IMR-90 (cell line): ENCODE measurements at regions not wholly inside any gene's neighbourhood (a gene's known extent, or its start where the extent isn't known, plus 50 kb on each side); places are given as distances from the start of the nearest gene placed in this dataset.

ENCODE experiments used
- ATAC-seq: fragments of 200-7000 bp; cut with Tn5 transposase; 2 replicates; pipeline ENCODE4 v1.9.1; 2020; ENCODE audit warnings: low read depth, mild to moderate bottlenecking, moderate library complexity
- BruUV-seq: library from RNA; stranded (reverse); fragments of 400-500 nt; replicated peaks from 2 replicates; lab custom pipeline; 2021; lab: Mats Ljungman, UMichigan
- CTCF ChIA-PET: fragments of 300-600 bp; formaldehyde crosslinking; extraction: SDS; loops from one replicate; lab custom pipeline; 2021; ENCODE audit warnings: antibody characterized with exemption; lab: Yijun Ruan, JAX
- POLR2A ChIA-PET: fragments of 300-600 bp; sonication (Branson Sonifier 250); formaldehyde crosslinking; loops from one replicate; lab custom pipeline; 2022; ENCODE audit warnings: antibody characterized with exemption; ENCODE audit not compliant: unreplicated experiment; lab: Charles Lee
- DNase-seq: peaks from one replicate; pipeline ENCODE4 v3.0.0; 2013
- H2AFZ ChIP-seq: replicated peaks from 2 replicates; pipeline ENCODE3; 2013; ENCODE audit warnings: low read length, mild to moderate bottlenecking; ENCODE audit not compliant: poor library complexity
- H2AK5ac ChIP-seq: 2 replicates; pipeline ENCODE4 v1.6.1; 2013; ENCODE audit warnings: low read depth, low read length, inconsistent platforms
- H2AK9ac ChIP-seq: replicated peaks from 2 replicates; pipeline ENCODE3; 2013; ENCODE audit warnings: mild to moderate bottlenecking, low read depth, low read length, moderate library complexity; ENCODE audit not compliant: poor library complexity
- H2BK120ac ChIP-seq: 2 replicates; pipeline ENCODE4 v1.6.1; 2013; ENCODE audit warnings: low read depth, low read length, inconsistent platforms
- H2BK15ac ChIP-seq: 3 replicates; pipeline ENCODE4 v1.6.1; 2013; ENCODE audit warnings: low read depth, low read length, inconsistent platforms
- H2BK20ac ChIP-seq: 2 replicates; pipeline ENCODE4 v1.6.1; 2013; ENCODE audit warnings: low read depth, mild to moderate bottlenecking, inconsistent platforms, low read length, moderate library complexity
- H2BK5ac ChIP-seq: 2 replicates; pipeline ENCODE4 v1.6.1; 2013; ENCODE audit warnings: mild to moderate bottlenecking, low read depth, low read length, inconsistent platforms; ENCODE audit not compliant: poor library complexity, severe bottlenecking
- H3K14ac ChIP-seq: replicated peaks from 2 replicates; pipeline ENCODE4 v1.6.1; 2013; ENCODE audit warnings: low read depth, low read length, inconsistent platforms
- H3K18ac ChIP-seq: 2 replicates; pipeline ENCODE4 v1.6.1; 2013; ENCODE audit warnings: low read depth, low read length, control low read depth
- H3K23ac ChIP-seq: 2 replicates; pipeline ENCODE4 v1.6.1; 2013; ENCODE audit warnings: low read depth, low read length, inconsistent platforms
- H3K27ac ChIP-seq: 2 replicates; pipeline ENCODE4 v1.5.1; 2013; ENCODE audit warnings: mild to moderate bottlenecking, control low read depth, low read length; ENCODE audit not compliant: insufficient read depth
- H3K27me3 ChIP-seq: 2 replicates; pipeline ENCODE4 v1.6.1; 2013; ENCODE audit warnings: low read length; ENCODE audit not compliant: control insufficient read depth, insufficient read depth
- H3K36me3 ChIP-seq: 2 replicates; pipeline ENCODE4 v1.6.1; 2013; ENCODE audit warnings: low read length, mixed read lengths; ENCODE audit not compliant: control insufficient read depth, insufficient read depth
- H3K4ac ChIP-seq: 2 replicates; pipeline ENCODE4 v1.6.1; 2013; ENCODE audit warnings: low read depth, low read length, inconsistent platforms
- H3K4me1 ChIP-seq: 2 replicates; pipeline ENCODE4 v1.6.1; 2013; ENCODE audit warnings: low read length, mixed read lengths; ENCODE audit not compliant: control insufficient read depth, insufficient read depth
- H3K4me2 ChIP-seq: 2 replicates; pipeline ENCODE4 v1.6.1; 2013; ENCODE audit warnings: low read depth, mild to moderate bottlenecking, control low read depth, low read length, moderate library complexity
- H3K4me3 ChIP-seq: 2 replicates; pipeline ENCODE4 v1.5.1; 2013; ENCODE audit warnings: low read depth, mild to moderate bottlenecking, control low read depth, low read length, moderate library complexity; ENCODE audit not compliant: insufficient read depth
- H3K56ac ChIP-seq: 2 replicates; pipeline ENCODE4 v1.6.1; 2013; ENCODE audit warnings: low read length, inconsistent platforms; ENCODE audit not compliant: insufficient read depth; ENCODE audit errors: extremely low read depth
- H3K79me1 ChIP-seq, 2 experiments: 2 replicates each; pipeline ENCODE4 v1.6.1; 2013; ENCODE audit warnings: low read length in 2 of 2, inconsistent platforms in 1 of 2, low read depth in 1 of 2
- H3K9ac ChIP-seq: 2 replicates; pipeline ENCODE4 v1.6.1; 2013; ENCODE audit warnings: low read depth, low read length, control low read depth
- H3K9me1 ChIP-seq: 2 replicates; pipeline ENCODE4 v1.6.1; 2013; ENCODE audit warnings: low read length, inconsistent platforms; ENCODE audit not compliant: insufficient read depth
- H3K9me3 ChIP-seq: 2 replicates; pipeline ENCODE4 v1.6.1; 2013; ENCODE audit warnings: low read length; ENCODE audit not compliant: control insufficient read depth, insufficient read depth
- H4K20me1 ChIP-seq: 2 replicates; pipeline ENCODE4 v1.6.1; 2013; ENCODE audit warnings: low read length, inconsistent platforms; ENCODE audit not compliant: insufficient read depth
- H4K5ac ChIP-seq: 2 replicates; pipeline ENCODE4 v1.6.1; 2013; ENCODE audit warnings: mild to moderate bottlenecking, low read depth, low read length, control low read depth
- H4K8ac ChIP-seq, 2 experiments: 2 replicates each; pipeline ENCODE4 v1.6.1; 2013; ENCODE audit warnings: low read depth in 2 of 2, low read length in 2 of 2, control low read depth in 1 of 2, inconsistent platforms in 1 of 2
- H4K91ac ChIP-seq: 2 replicates; pipeline ENCODE4 v1.6.1; 2013; ENCODE audit warnings: low read depth, low read length, inconsistent platforms; ENCODE audit not compliant: insufficient read depth
- CEBPB ChIP-seq: IDR thresholded peaks from 2 replicates; pipeline ENCODE4 v1.6.1; 2012; ENCODE audit warnings: low read depth, low read length, improper control_type of control experiment
- CHD1 ChIP-seq: IDR thresholded peaks from 2 replicates; pipeline ENCODE4 v1.6.1; 2012; ENCODE audit warnings: low read depth, low read length, improper control_type of control experiment
- NFE2L2 ChIP-seq: fragments of 150-350 bp; IDR thresholded peaks from 2 replicates; pipeline ENCODE4 v1.6.1; 2016; ENCODE audit warnings: low read depth, mild to moderate bottlenecking, low read length
- RCOR1 ChIP-seq: IDR thresholded peaks from 2 replicates; pipeline ENCODE4 v1.6.1; 2012; ENCODE audit warnings: mild to moderate bottlenecking, low read length, improper control_type of control experiment; ENCODE audit not compliant: insufficient replicate concordance
- SMC3 ChIP-seq: fragments of 150-350 bp; IDR thresholded peaks from 2 replicates; pipeline ENCODE4 v1.6.1; 2016; ENCODE audit warnings: low read depth, mild to moderate bottlenecking, antibody characterized with exemption, low read length, moderate library complexity
- WGBS, 2 experiments: methylation state at CpG; one replicate each; pipeline versions ENCODE4 v1.1.5 to v1.1.7; 2013; ENCODE audit warnings: missing lambda C conversion rate in 2 of 2; ENCODE audit not compliant: insufficient read length in 1 of 2; ENCODE audit errors: extremely low coverage in 2 of 2; 5-methylcytosine and 5-hydroxymethylcytosine counted together
- dilution Hi-C: fragments of 300-500 bp; cut with HindIII; formaldehyde crosslinking; loops from one replicate; pipeline ENCODE4 v1.14.3; 2018; ENCODE audit warnings: low sequenced_read_pairs; ENCODE audit not compliant: unreplicated experiment
- in situ Hi-C: fragments of 300-500 bp; cut with MboI; formaldehyde crosslinking; loops from 3 replicates; pipeline ENCODE4 v1.14.3; 2019; ENCODE audit warnings: low sequenced_read_pairs, inconsistent platforms, mixed read lengths
- intact Hi-C: fragments of 100-400 bp; cut with micrococcal nuclease; formaldehyde crosslinking; loops from 2 replicates; pipeline ENCODE4 v1.10.0; 2022
- TF ChIP-seq, protein P1 (sequence below): fragments of 150-350 bp; IDR thresholded peaks from 2 replicates; pipeline ENCODE4 v1.6.1; 2017; ENCODE audit warnings: mild to moderate bottlenecking, antibody characterized with exemption, low read length, low read depth

DNA sequence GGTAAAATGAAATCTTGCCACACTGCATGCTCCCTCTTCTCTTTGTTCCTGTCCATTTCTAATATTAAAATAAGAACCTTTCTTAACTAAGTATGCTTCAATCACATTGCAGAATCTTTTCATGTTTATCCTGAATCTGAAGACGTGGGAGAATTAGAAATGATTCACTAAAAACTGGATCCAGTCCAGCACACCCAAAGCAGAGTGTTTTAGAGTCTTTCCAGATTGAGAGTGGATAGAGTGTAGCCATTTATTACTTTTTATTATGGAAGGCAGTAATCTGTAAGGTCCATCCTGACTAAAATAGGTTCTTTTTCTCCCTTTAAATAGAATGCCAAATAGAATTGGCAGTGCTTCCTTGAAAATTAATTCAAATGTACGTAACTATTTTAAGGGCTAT lies 453.5 kb downstream of the TDRD3 start:
- no peak overlapping the region for H2AFZ ChIP-seq
- no TSS peak for BruUV-seq
- H3K18ac ChIP-seq, result no peak overlapping the region
- no CpG with 5 or more reads among the region's 2 CpGs for WGBS, 2 experiments
- dilution Hi-C loops, result no loop called here
- CTCF ChIA-PET, result no interaction called here
- no peaks in the 10 kb centered on the region for H3K9me1 ChIP-seq
- no peak overlapping the region for H3K4ac ChIP-seq
- no peak overlapping the region for H3K4me3 ChIP-seq
- H3K4me1 ChIP-seq, result no peaks in the 10 kb centered on the region
- no peak overlapping the region for H2BK15ac ChIP-seq
- in situ Hi-C loops, result no loop called here
- H3K4me2 ChIP-seq, result no peak overlapping the region
- TF ChIP-seq SMC3 (no peak), NFE2L2 (no peak), RCOR1 (no peak), CEBPB (no peak), CHD1 (no peak)
- TF ChIP-seq, protein P1, sequence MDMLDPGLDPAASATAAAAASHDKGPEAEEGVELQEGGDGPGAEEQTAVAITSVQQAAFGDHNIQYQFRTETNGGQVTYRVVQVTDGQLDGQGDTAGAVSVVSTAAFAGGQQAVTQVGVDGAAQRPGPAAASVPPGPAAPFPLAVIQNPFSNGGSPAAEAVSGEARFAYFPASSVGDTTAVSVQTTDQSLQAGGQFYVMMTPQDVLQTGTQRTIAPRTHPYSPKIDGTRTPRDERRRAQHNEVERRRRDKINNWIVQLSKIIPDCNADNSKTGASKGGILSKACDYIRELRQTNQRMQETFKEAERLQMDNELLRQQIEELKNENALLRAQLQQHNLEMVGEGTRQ, result no peak
- DNase-seq, result no peak
- intact Hi-C loops, result no loop called here
- no peaks in the 10 kb centered on the region for H4K20me1 ChIP-seq
- no peak overlapping the region for H3K14ac ChIP-seq
- no peak overlapping the region for H2BK120ac ChIP-seq
- no peak overlapping the region for H4K8ac ChIP-seq
- no peak overlapping the region for H3K23ac ChIP-seq
- H3K9ac ChIP-seq, result no peak overlapping the region
- no peak overlapping the region for H2BK20ac ChIP-seq
- no peaks in the 10 kb centered on the region for H3K27me3 ChIP-seq
- no peaks in the 10 kb centered on the region for H3K36me3 ChIP-seq
- no peak overlapping the region for H2AK9ac ChIP-seq
- no peak for ATAC-seq
- H2AK5ac ChIP-seq, result no peak overlapping the region
- H4K91ac ChIP-seq, result no peak overlapping the region
- H3K9me3 ChIP-seq, result peaks cover 5% of the 10 kb centered on the region
- no peak overlapping the region for H4K5ac ChIP-seq
- H2BK5ac ChIP-seq, result no peak overlapping the region
- H3K27ac ChIP-seq, result no peak overlapping the region
- POLR2A ChIA-PET, result no interaction called here
- H3K56ac ChIP-seq, result no peak overlapping the region
- H3K79me1 ChIP-seq, result no peaks in the 10 kb centered on the region
